D341Med (cell line): ENCODE measurements at regions not wholly inside any gene's neighbourhood (a gene's known extent, or its start where the extent isn't known, plus 50 kb on each side); places are given as distances from the start of the nearest gene placed in this dataset.

Experiments
- DNase-seq: peaks from one replicate; pipeline ENCODE4 v3.0.0; 2012; ENCODE audit warnings: low spot score

GRCh38 chr18:10225300-10225699, 229.1 kb upstream of the APCDD1 start:
- no peak for DNase-seq

- DNase-seq: no peak
These were observed 227.5 kb upstream of the APCDD1 start for GRCh38 chr18:10226971-10227370.

GRCh38 chr18:10228326-10228725, 226.1 kb upstream of the APCDD1 start:
- DNase-seq: no peak

GRCh38 chr18:10229458-10229857, 225.0 kb upstream of the APCDD1 start:
- no peak for DNase-seq

GRCh38 chr18:10230072-10230471, 224.4 kb upstream of the APCDD1 start:
- no peak for DNase-seq

GRCh38 chr18:10231220-10231619, 223.2 kb upstream of the APCDD1 start:
- DNase-seq: no peak

GRCh38 chr18:10232062-10232461, 222.4 kb upstream of the APCDD1 start:
- no peak for DNase-seq

GRCh38 chr18:10233082-10233875, 221.2 kb upstream of the APCDD1 start:
- DNase-seq: no peak

- DNase-seq: no peak
These were observed 220.2 kb upstream of the APCDD1 start for GRCh38 chr18:10234281-10234680.

- no peak for DNase-seq
These were observed 219.3 kb upstream of the APCDD1 start for GRCh38 chr18:10234912-10235660.

GRCh38 chr18:10235661-10235952, 218.8 kb upstream of the APCDD1 start:
- DNase-seq: no peak

- DNase-seq: no peak
These were observed 215.3 kb upstream of the APCDD1 start for GRCh38 chr18:10239103-10239502.

- no peak for DNase-seq
These were observed 214.3 kb upstream of the APCDD1 start for GRCh38 chr18:10239991-10240634.

- no peak for DNase-seq
These were observed 213.5 kb upstream of the APCDD1 start for GRCh38 chr18:10240973-10241372.

GRCh38 chr18:10241579-10241978, 212.9 kb upstream of the APCDD1 start:
- DNase-seq: no peak

- DNase-seq: no peak
These were observed 211.3 kb upstream of the APCDD1 start for GRCh38 chr18:10242936-10243680.

GRCh38 chr18:10244341-10244740, 210.1 kb upstream of the APCDD1 start:
- no peak for DNase-seq

GRCh38 chr18:10245031-10245845, 209.2 kb upstream of the APCDD1 start:
- DNase-seq: no peak

GRCh38 chr18:10245846-10246175, 208.6 kb upstream of the APCDD1 start:
- no peak for DNase-seq

- no peak for DNase-seq
These were observed 207.3 kb upstream of the APCDD1 start for GRCh38 chr18:10247021-10247741.

- no peak for DNase-seq
These were observed 206.7 kb upstream of the APCDD1 start for GRCh38 chr18:10247742-10248082.
